ENCODE measurements at regions not wholly inside any gene's neighbourhood (a gene's known extent, or its start where the extent isn't known, plus 50 kb on each side); places are given as distances from the start of the nearest gene placed in this dataset.

DNA sequence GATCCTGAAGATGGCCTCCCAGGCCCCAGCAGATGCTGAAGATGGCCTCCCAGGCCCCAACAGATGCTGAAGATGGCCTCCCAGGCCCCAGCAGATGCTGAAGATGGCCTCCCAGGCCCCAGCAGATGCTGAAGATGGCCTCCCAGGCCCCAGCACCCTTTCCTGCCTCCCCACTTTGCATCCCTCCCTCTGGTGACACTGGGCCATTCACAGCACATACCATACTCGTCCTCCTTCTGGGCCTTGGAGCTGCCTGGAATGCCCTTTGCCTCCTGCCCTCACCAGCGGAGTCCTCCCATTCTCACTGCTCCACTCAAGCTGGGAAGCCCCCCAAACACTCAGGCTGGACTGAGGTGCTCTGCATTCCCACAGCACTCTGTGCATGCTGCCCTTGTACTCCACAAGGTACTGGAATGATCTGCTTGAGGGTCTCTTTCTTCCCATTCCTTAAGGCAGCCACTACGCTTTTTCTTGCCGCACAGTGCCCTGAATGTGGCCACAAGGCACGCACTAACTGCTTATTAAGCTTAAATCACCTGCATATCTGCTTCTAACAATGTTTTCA is 550.0 kb downstream of the BNC2 start:
- TF ChIP-seq POLR2A (IDR thresholded peaks at IDR 0.05) (no peak), CTCF (IDR thresholded peaks at IDR 0.05) (no peak)
